CD4-positive, alpha-beta T cell (primary cell): ENCODE measurements at regions not wholly inside any gene's neighbourhood (a gene's known extent, or its start where the extent isn't known, plus 50 kb on each side); places are given as distances from the start of the nearest gene placed in this dataset.

Source experiments
- ATAC-seq: fragments of 200-7000 bp; cut with Tn5 transposase; one replicate; pipeline ENCODE4 v1.10.0; 2022; ENCODE audit warnings: mild to moderate bottlenecking; ENCODE audit not compliant: poor library complexity
- CTCF ChIA-PET: fragments of 350-600 bp; sonication (Branson Sonifier 250); formaldehyde crosslinking; loops from one replicate; lab custom pipeline; 2021; ENCODE audit warnings: antibody characterized with exemption, inconsistent platforms; lab: Charles Lee
- POLR2A ChIA-PET: fragments of 350-600 bp; sonication (Branson Sonifier 250); formaldehyde crosslinking; loops from one replicate; lab custom pipeline; 2021; ENCODE audit warnings: antibody characterized with exemption, inconsistent platforms; lab: Charles Lee
- DNase-seq, 14 experiments: peaks; one replicate each; pipeline ENCODE4 v3.0.0-alpha.2; 2013 to 2020; ENCODE audit warnings: mixed read lengths in 2 of 14
- H3K27ac ChIP-seq, 2 donors: one replicate each; pipeline versions ENCODE4 v1.5.1 to v1.7.0; 2013; ENCODE audit warnings: low read length in 2 of 2, low read depth in 1 of 2, mild to moderate bottlenecking in 1 of 2
- H3K27me3 ChIP-seq, 2 experiments: 1 replicate in 1 of 2; 2 replicates in 1 of 2; pipeline versions ENCODE4 v1.6.1 to v1.7.0; 2013; ENCODE audit warnings: low read length in 2 of 2, control low read depth in 1 of 2, mild to moderate bottlenecking in 1 of 2, moderate library complexity in 1 of 2; ENCODE audit not compliant: insufficient read depth in 2 of 2, control insufficient read depth in 1 of 2
- H3K36me3 ChIP-seq: one replicate; pipeline ENCODE4 v1.6.1; 2013; ENCODE audit warnings: low read length, control low read depth; ENCODE audit not compliant: insufficient read depth
- H3K4me1 ChIP-seq: one replicate; pipeline ENCODE4 v1.6.1; 2013; ENCODE audit warnings: low read length, control low read depth; ENCODE audit not compliant: insufficient read depth
- H3K4me3 ChIP-seq: one replicate; pipeline ENCODE4 v1.5.1; 2013; ENCODE audit warnings: mild to moderate bottlenecking, low read length, moderate library complexity
- H3K9me3 ChIP-seq, 2 experiments: 1 replicate in 1 of 2; 2 replicates in 1 of 2; pipeline versions ENCODE4 v1.6.1 to v1.7.0; 2013; ENCODE audit warnings: low read length in 2 of 2, mild to moderate bottlenecking in 2 of 2, control low read depth in 1 of 2, moderate library complexity in 1 of 2; ENCODE audit not compliant: control insufficient read depth in 1 of 2, insufficient read depth in 1 of 2
- H3K27ac Mint-ChIP-seq: one replicate; pipeline ENCODE4 v1.8.0; 2020; ENCODE audit warnings: mixed read lengths
- H3K27me3 Mint-ChIP-seq: one replicate; pipeline ENCODE4 v1.8.0; 2021; ENCODE audit warnings: mixed read lengths
- H3K36me3 Mint-ChIP-seq: one replicate; pipeline ENCODE4 v1.8.0; 2021; ENCODE audit warnings: low read depth, mixed read lengths
- H3K4me1 Mint-ChIP-seq: one replicate; pipeline ENCODE4 v1.8.0; 2021; ENCODE audit warnings: low read depth, mixed read lengths
- H3K4me3 Mint-ChIP-seq: one replicate; pipeline ENCODE4 v1.8.0; 2020; ENCODE audit warnings: mild to moderate bottlenecking, mixed read lengths
- H3K9me3 Mint-ChIP-seq: one replicate; pipeline ENCODE4 v1.8.0; 2020; ENCODE audit warnings: mixed read lengths
- CTCF ChIP-seq: fragments of 200-600 bp; IDR thresholded peaks from one replicate; pipeline ENCODE4 v1.8.0; 2022; ENCODE audit warnings: antibody characterized with exemption, mild to moderate bottlenecking
- intact Hi-C, 2 experiments: fragments of 100-400 bp; cut with DNase I in 1 of 2; cut with micrococcal nuclease in 1 of 2; formaldehyde crosslinking; loops; one replicate each; pipeline versions ENCODE4 v1.15.1 to v1.9.0; 2023 to 2025; cut with DNase I, micrococcal nuclease

GRCh38 chr18:25927830-25928229, 162.6 kb downstream of the SS18 start:
- Mint-ChIP-seq H3K4me3 (no peak overlapping the region), H3K9me3 (no peaks in the 10 kb centered on the region), H3K27me3 (no peaks in the 10 kb centered on the region), H3K36me3 (no peaks in the 10 kb centered on the region), H3K27ac (no peak overlapping the region), H3K4me1 (no peaks in the 10 kb centered on the region)
- Histone ChIP-seq H3K27me3 (no peaks in the 10 kb centered on the region), H3K36me3 (no peaks in the 10 kb centered on the region), H3K4me1 (no peaks in the 10 kb centered on the region), H3K4me3 (no peak overlapping the region), H3K9me3 (no peaks in the 10 kb centered on the region), H3K27ac (no peak overlapping the region)
- TF ChIP-seq CTCF, result no peak
- DNase-seq (no peak), ATAC-seq (no peak)
- CTCF ChIA-PET, result no interaction called here
- POLR2A ChIA-PET, result no interaction called here
- intact Hi-C loops, result loop anchor here in 1 of 2 experiments (10.0 kb wide), 1 partner anchor 197 kb away; no protein-coding TSS in a partner anchor

- Mint-ChIP-seq H3K36me3 (no peaks in the 10 kb centered on the region), H3K27ac (no peak overlapping the region), H3K4me3 (no peak overlapping the region), H3K9me3 (no peaks in the 10 kb centered on the region), H3K4me1 (no peaks in the 10 kb centered on the region), H3K27me3 (no peaks in the 10 kb centered on the region)
- Histone ChIP-seq H3K36me3 (no peaks in the 10 kb centered on the region), H3K27me3 (no peaks in the 10 kb centered on the region), H3K9me3 (no peaks in the 10 kb centered on the region), H3K4me3 (no peak overlapping the region), H3K27ac (no peak overlapping the region), H3K4me1 (no peaks in the 10 kb centered on the region)
- ChIA-PET POLR2A (no interaction called here), CTCF (no interaction called here)
- TF ChIP-seq CTCF, result no peak
- intact Hi-C loops, result loop anchor here (5.0 to 10.0 kb wide), 3 partner anchors 202 to 724 kb away; no protein-coding TSS in a partner anchor
- DNase-seq (no peak), ATAC-seq (no peak)
Observed at GRCh38 chr18:25923193-25923592, 167.2 kb downstream of the SS18 start.

GRCh38 chr18:25921677-25922421, 168.6 kb downstream of the SS18 start:
- no peak overlapping the region for H3K27ac ChIP-seq
- Mint-ChIP-seq H3K27ac (no peak overlapping the region), H3K4me3 (no peak overlapping the region), H3K36me3 (no peaks in the 10 kb centered on the region), H3K9me3 (no peaks in the 10 kb centered on the region), H3K27me3 (no peaks in the 10 kb centered on the region), H3K4me1 (no peaks in the 10 kb centered on the region)
- intact Hi-C loops, result loop anchor here (1.0 to 10.0 kb wide), 5 partner anchors 203 to 725 kb away; no protein-coding TSS in a partner anchor
- peak; percentile 2 to 62 (median 11) for DNase-seq
- peak; percentile 44 for TF ChIP-seq CTCF
- no peaks in the 10 kb centered on the region for H3K9me3 ChIP-seq
- no peaks in the 10 kb centered on the region for H3K27me3 ChIP-seq
- ChIA-PET CTCF (no interaction called here), POLR2A (no interaction called here)
- no peak for ATAC-seq
- H3K4me3 ChIP-seq, result no peak overlapping the region
- no peaks in the 10 kb centered on the region for H3K36me3 ChIP-seq
- H3K4me1 ChIP-seq, result no peaks in the 10 kb centered on the region
